GM19397 (cell line): ENCODE measurements at regions not wholly inside any gene's neighbourhood (a gene's known extent, or its start where the extent isn't known, plus 50 kb on each side); places are given as distances from the start of the nearest gene placed in this dataset.
"Not testable (repeated sequence)": the region's sequence is repeated elsewhere in the genome, so short reads cannot be mapped to it uniquely, and the experiment has no call there.

ENCODE experiments used
- ATAC-seq: cut with Tn5 transposase; IDR thresholded peaks from one replicate; pipeline ENCODE4 v1.9.1; 2021; ENCODE audit warnings: mild to moderate bottlenecking, moderate library complexity; ENCODE audit not compliant: unreplicated experiment

DNA sequence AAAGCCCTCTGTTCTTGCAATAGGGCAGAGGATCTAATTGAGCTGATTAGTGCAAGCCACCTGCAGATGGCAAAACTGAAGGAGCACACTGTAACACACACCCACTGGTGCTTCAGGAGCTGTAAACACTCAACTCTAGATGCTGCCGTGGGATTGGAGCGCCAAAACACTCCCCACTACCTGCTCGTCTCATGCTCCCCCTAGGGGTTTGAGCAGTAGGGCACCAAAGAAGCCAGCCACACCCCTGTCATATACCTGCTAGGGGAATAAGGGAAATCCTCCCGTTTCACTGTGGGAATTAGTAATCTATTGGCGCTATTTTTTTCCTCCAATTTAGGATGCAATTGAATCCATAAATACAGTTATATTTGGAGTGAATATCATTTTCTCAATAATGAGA is 360.2 kb downstream of the GLUD2 start:
- ATAC-seq: no peak

DNA sequence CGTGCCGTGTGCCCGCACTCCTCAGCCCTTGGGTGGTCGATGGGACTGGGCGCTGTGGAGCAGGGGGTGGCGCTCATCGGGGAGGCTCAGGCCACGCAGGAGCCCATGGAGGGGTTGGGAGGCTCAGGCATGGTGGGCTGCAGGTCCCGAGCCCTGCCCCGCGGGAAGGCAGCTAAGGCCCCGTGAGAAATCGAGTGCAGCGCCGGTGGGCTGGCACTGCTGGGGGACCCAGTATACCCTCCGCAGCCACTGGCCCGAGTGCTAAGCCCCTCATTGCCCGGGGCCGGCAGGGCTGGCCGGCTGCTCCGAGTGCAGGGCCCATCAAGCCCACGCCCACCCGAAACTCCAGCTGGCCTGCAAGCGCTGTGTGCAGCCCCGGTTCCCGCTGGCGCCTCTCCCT is 384.1 kb downstream of the GLUD2 start:
- ATAC-seq: not testable (repeated sequence)

DNA sequence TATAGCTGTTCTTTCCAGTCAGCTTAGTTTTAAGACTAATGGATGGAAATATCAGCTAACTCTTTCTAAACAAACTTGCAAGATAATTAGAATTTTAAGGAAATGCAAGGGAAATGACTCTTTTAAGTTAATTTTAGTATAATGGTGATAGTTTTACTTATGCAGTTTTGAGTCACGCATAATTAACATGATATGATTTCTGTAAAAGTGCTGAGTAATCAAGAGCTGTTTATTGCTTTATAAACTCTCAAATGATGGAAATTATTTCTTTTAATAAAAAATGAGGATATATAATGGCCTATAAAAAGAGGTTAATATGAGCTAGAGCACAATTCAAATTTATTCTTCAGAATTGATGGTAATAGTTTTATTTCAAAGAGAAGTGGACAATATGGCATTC is 385.9 kb downstream of the GLUD2 start:
- ATAC-seq: no peak

DNA sequence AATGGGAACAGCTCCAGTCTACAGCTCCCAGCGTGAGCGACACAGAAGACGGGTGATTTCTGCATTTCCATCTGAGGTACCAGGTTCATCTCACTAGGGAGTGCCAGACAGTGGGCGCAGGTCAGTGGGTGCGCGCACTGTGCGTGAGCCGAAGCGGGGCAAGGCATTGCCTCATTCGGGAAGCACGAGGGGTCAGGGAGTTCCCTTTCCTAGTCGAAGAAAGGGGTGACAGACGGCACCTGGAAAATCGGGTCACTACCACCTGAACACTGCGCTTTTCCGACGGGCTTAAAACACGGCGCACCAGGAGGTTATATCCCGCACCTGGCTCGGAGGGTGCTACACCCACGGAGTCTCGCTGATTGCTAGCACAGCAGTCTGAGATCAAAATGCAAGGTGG is 390.3 kb downstream of the GLUD2 start:
- ATAC-seq: not testable (repeated sequence)

DNA sequence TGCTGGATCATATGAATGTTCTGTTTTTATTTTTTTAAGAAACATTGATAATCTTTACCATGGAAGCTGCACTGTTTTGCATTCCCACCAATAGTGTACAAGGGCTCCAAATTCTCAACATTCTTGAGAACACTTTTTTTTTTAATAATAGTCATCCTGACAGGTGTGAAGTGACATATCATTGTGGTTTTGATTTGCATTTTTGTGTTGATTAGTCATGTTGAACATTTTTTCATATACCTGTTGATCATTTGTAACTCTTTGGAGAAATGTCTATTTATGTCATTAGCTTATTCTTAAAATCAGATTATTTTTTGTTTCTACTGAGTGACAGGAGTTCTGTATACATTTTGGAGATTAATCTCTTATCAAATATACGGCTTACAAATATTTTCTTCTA is 408.5 kb downstream of the GLUD2 start:
- peak; percentile 64 for ATAC-seq

DNA sequence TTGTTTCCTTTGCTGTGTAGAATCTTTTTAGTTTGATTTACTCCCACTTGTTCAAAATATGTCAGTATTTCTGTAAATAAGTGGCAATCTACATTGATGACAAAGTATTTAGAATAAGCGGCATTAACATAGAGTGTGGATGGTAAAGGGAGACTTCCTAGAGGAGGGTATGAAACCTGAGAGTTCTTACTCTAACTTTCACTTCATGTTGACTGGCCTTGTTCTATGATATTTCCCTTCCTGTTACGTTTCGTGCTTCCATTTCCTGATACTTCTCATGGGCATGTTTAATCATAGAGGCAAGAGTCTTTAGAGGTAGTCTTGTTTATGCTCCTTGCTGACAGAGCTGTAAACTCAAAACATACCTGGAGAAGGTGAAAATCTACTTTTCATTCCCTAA is 408.9 kb downstream of the GLUD2 start:
- ATAC-seq: peak; percentile 91

DNA sequence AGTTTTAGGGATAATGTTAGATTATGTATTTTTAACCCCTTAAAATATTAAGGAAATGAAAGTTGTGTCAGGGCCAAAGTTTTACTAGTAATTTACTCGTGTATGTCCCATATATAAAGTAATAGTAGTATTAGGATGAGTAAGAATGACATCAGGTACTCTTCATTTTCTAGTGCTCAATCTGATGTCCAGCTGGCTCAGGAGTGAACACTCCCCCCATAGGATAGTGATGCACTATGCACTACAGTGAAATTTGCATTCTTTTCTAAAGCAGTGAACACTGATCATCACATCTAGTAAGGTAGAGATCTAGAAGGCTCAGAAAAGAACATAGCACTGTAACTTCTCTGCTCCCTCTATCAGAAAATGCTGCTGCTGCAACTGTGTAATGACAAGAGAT is 409.7 kb downstream of the GLUD2 start:
- peak; percentile 42 for ATAC-seq

DNA sequence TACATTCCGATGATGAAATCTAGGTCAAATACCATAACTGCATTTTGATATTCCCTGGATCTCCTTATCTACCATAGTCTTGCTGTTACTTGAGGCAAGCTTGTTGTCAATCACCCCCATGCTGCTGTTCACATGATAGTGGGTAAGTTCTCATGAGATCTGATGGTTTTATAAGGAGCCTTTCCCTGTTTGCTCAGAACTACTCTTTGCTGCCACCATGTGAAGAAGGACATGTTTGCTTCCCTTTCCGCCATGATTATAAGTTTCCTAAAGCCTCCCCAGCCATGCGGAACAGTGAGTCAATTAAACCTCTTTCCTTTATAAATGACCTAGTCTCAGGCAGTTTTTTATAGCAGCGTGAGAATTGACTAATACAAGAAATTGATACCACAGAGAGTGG is 432.0 kb downstream of the GLUD2 start:
- no peak for ATAC-seq

DNA sequence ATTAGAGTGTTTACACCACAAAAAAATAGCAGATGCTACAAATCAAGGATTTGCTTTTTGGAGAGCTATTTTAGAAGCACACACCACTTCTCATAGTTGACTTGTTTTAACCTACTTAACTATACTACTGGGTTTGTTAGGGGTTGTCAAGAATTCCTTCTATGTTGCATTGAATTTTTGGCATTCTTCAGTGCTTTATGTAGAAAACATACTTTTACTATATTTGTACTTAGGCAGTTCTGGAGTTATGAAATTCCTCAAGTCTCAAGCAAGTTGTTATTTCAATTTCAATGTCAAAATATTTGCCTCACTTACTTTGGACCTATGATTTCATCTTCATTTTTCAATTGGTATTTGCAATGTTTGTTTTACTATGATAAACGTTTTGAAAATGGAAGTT is 449.6 kb downstream of the GLUD2 start:
- no peak for ATAC-seq

DNA sequence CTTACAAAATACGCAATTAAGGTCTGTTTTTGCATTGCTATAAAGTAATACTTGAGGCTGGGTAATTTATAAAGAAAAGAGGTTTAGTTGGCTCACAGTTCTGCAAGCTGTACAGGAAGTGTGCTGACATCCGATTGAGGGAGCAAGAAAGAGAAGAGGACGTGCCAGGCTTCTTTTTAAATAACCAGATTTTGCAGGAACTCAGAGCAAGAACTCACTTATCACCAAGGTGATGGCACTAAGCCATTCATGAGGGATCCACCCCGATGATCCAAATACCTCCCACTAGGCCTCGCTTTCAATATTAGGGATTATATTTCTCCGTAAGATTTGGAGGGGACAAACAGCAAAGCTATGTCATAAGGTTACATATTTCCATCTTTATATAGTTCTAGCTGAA is 456.7 kb downstream of the GLUD2 start:
- ATAC-seq: no peak

DNA sequence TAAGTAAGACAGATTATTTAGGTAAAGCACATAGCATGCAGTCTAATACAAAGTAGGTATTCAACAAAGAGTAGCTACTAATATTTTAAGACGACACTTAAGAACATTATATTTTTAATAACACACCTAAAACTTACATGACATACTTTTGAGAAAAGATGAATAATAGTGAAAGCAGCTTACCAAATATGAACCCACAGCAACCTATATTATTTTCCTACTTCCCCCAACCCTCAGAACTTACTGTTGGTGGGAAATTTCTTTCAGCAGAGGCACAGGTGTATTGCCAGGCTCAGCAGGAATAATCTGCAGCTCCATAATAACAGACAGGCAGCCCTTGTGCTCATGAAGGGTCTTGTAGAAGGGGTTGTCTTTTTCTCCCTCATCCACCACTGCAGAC is 498.9 kb downstream of the GLUD2 start:
- ATAC-seq: no peak

DNA sequence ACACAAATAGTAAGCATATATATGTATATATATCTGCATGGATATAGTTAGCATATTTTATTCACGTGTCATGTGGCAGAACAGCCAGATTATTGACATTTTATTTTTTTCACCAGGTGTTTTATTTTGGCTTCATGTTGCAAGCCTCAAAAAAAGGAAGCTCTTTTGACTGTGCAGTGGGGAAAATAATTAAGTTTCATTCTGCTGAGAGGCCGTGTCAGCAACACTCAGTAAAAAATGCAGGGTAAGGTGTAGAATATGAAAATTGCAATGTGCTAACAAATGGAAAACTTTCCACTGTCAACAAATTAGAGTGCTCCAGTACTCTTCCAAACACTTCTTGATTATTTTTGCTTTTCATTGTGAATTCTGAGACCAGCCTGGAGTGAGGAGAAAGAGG is 511.5 kb downstream of the GLUD2 start:
- no peak for ATAC-seq

DNA sequence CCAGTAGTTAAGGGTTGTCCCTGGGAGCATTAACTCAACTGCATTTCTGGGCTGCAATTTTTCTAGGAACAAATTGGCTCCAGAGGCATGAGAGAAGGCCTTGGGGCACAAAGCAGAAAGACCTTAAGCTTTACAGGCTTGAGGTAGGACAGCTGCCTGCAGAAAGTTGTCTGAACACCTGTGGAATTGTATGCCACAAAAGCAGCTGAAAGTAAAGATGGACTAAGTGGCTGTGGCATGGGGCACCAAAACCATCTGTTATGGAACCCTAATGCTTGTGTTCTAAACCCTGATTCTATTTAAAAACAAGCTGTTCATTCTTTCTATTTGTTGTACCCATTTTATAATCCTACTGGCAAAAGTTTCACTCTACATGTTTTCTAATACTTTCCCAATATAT is 515.2 kb downstream of the GLUD2 start:
- no peak for ATAC-seq

DNA sequence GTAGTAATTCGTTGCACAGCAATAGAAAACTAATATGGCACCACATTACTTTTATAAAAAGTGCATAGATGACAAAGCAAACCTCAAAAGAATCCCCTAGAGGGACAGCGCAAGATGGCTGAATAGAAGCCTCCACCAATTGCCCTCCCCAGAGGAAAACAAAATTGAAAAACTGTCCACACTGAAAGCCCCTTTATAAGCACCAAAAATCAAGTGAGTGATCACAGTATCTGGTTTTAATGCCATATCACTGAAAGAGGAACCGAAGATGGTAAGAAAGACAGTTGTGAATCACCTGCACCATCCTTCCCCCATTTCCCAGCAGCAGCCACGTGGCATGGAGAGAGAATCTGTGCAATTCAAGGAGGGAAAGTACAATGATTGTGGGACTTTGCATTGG is 522.2 kb downstream of the GLUD2 start:
- ATAC-seq: peak; percentile 78

DNA sequence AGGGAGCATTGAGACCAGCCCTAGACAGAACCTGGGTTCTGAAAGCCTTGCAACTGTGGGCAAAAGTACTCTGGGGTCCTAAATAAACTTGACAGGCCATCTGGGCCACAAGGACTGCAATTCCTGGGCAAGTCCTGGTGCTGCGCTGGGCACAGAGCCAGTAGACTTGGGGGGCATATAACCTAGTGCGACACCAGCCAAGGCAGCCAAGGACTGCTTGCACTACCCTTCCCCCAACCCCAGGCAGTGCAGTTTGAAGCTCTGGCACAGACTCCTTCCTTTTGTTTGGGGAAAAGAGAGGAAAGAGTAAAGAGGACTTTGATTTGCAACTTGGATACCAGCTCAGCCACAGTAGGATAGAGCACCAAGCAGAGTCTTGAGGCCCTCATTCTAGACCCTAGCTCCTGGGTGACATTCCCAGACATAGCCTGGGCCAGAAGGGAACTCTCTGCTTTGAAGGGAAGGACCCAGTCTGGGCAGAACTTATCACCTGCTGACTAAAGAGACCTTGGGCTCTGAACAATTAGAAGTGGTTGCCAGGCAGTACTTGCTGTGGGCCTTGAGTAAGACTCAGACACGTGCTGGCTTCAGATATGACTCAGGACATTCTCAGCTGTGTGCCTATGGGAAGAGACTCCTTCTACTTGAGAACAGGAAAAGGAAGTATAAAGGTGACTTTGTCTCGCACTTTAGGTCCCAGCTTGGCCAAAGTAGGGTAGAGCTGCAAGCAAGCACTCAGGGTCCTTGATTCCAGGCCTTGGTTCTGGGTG is 522.8 kb downstream of the GLUD2 start:
- ATAC-seq: no peak

DNA sequence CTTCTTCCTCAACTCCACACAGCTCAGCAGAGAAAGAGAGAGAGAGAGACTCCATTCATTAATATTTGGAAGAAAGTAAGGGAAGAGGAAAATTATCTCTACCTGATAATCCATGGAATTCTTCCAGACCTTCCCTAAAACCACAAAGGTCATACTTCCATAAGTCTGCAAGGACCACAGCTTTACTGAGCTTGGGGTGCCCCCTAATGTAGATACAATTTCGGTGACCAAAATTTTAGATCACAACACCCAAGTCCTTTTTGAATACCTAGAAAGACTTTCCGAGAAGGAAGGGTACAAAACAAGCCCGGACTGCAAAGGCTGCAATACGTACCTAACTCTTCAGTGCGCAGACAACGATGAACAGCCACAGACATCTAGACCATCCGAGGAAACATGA is 523.9 kb downstream of the GLUD2 start:
- ATAC-seq: no peak

DNA sequence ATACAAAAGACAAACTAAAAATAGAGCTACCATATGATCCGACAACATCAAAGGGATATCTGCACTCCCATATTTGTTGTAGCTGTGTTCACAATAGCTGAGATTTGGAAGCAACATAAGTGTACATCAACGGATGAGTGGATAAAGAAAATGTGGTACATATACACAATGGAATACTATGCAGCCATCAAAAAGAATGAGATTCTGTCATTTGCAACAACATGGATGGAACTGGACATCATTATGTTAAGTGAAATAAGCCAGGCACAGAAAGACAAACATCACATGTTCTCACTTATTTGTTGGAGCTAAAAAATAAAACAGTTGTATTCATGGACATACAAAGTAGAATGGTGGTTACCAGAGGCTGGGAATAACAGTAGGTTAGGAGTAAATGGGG is 527.0 kb downstream of the GLUD2 start:
- not testable (repeated sequence) for ATAC-seq

DNA sequence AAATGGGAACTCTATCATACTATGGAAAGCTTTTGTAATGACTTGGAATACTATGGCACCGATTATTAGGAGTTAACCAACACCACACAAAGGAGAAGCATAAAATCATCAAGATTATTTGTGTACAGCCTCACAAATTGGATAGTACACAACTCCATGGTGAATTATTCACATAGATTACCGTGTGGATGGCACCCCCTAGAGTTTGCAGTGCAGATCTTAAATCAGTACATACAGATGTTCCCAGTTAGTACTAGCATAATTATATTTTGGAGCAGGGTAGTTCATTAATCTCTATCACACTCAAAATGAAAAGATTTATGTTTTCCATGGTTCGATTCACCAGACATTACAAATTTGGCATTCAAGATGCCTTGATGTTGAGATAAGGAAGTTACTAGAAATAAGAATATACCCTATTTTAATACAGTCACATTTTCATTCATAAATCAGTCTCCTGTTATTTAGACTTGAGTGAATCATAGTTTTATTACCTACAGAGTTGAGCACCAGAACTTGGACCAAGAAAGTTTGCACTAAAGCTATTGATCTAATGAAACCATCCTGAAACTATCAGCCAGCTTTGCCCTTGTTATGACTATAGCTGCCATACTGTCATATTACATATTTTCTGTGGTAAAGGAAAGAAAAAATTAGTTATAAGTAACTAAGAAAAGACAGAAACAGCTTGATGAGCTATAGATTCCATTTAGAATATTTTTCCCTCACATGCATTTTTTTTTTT is 531.8 kb downstream of the GLUD2 start:
- peak; percentile 67 for ATAC-seq

DNA sequence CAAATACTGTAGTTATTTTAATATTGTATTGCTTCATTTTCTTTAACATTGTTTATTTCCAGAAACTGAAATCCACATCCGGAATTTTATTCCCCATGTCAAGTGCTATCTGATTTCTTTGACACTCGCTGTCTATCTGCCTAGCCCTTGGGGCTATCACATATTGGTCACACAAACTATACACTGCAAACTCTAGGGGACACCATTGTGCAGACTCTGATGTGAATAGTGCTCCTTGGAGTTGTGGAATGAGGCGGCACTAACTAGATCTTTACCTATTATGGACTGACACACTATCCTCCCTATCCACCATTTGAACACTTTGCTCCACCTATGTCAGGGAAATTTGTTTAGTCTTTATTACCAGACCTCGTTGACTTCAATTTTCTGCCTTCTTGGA is 534.5 kb downstream of the GLUD2 start:
- ATAC-seq: no peak

DNA sequence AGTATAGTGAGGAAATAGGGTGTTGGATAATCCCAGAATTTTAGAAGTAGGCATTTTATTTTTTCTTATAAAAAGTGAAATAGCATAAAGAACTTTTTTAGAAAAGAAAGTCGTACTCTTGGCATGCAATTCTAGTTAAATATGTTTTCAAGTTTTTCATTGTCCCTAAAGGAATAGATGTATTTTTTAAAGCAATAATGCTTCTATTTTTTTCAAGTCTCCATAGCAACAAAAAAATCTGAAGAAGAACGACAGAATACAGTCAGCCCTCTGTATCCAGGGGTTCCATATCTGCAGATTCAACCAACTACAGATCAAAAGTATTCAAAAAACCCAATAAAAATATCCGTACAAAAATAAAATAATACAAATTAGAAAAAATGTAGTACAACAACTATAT is 538.2 kb downstream of the GLUD2 start:
- ATAC-seq: no peak

DNA sequence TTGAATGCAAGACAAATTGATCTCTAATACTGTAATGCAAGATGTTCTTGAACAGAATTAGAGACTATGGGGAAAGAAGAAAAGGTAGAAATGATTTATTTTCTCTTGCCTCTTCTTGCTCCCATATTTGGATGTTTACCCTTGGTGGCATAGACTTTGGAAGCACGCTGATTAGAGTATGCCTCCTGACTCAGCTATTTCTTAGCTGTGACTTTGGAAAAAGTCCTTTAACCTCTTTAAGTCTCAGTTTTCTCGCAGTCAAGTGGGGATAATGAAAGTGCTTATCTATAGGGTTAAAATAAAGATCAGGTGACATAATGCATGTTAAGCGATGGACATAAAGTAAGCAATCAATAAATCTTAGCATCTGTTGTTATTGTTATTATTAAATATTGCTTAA is 545.5 kb downstream of the GLUD2 start:
- ATAC-seq: no peak

DNA sequence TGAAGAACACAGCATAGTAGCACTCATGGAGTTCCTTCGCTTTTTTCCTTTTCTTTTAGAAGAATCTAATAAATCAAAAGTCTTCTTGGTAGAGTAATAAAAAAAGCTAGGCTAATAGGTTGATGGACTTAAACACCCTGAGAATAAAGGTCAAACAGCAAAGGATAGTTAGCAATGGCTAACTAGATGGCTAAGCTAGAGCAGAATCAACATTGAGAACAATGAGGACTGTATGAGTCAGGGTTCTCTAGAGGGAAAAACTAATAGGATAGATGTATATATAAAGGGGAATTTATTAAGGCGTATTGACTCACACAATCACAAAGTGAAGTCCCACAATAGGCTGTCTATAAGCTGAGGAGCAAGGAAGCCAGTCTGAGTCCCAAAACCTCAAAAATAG is 550.9 kb downstream of the GLUD2 start:
- no peak for ATAC-seq

DNA sequence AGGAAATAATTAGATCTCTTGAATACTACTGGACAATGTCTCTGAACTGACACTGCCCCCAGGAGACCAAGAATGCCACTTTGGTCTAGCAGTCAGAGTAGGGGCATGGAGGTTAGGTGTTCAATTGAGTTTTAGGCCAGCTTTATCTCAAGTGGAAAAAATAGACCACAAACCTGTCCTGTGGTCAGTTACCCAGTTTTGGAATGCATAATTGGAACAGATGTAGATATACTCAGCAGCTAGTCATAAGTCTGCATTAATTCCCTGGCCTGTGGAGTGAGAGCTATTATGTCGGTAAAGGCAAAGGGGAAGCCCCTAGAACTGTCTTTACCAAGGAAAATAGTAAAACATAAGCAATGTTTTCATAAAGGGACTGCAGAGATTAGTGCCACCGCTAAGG is 587.7 kb downstream of the GLUD2 start:
- no peak for ATAC-seq
